Epithelial cell of proximal tubule (primary cell): ENCODE measurements at regions not wholly inside any gene's neighbourhood (a gene's known extent, or its start where the extent isn't known, plus 50 kb on each side); places are given as distances from the start of the nearest gene placed in this dataset.
"Not testable (repeated sequence)": the region's sequence is repeated elsewhere in the genome, so short reads cannot be mapped to it uniquely, and the experiment has no call there.

ENCODE experiments used
- DNase-seq: peaks from one replicate; pipeline ENCODE4 v3.0.0-alpha.2; 2011; ENCODE audit warnings: low read depth
- H3K4me3 ChIP-seq: 2 replicates; pipeline ENCODE4 v1.5.1; 2011; ENCODE audit warnings: low read depth, mild to moderate bottlenecking, low read length
- TF ChIP-seq, protein P1 (sequence below): conservative IDR thresholded peaks from 2 replicates; pipeline ENCODE4 v1.5.1; 2012; ENCODE audit warnings: low read depth, mild to moderate bottlenecking, low read length

DNA sequence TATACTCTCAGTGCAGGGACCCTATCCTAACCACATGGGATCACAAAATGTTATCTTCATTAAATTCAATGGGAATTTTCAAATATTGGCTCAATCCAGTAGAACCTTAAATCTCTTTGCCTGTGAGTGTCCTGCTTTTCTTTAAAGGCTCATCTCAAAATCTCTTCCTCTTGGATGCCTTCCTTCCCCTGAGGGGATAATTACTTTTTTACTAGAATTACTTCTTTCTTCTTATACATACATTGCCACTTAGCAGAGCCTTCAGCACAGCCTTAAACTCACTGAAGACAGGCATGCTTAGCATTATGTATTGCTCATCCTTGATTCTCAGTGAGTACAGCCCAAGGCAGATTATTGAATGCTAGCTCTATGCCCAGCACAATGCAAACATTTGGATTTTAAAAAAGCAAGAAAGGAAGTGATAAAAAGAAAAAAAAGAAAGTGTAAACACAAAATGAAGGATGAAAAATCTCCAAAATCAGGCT lies 1918.0 kb upstream of the FLRT2 start:
- no peak for DNase-seq
- H3K4me3 ChIP-seq: no peak overlapping the region
- TF ChIP-seq, protein P1, sequence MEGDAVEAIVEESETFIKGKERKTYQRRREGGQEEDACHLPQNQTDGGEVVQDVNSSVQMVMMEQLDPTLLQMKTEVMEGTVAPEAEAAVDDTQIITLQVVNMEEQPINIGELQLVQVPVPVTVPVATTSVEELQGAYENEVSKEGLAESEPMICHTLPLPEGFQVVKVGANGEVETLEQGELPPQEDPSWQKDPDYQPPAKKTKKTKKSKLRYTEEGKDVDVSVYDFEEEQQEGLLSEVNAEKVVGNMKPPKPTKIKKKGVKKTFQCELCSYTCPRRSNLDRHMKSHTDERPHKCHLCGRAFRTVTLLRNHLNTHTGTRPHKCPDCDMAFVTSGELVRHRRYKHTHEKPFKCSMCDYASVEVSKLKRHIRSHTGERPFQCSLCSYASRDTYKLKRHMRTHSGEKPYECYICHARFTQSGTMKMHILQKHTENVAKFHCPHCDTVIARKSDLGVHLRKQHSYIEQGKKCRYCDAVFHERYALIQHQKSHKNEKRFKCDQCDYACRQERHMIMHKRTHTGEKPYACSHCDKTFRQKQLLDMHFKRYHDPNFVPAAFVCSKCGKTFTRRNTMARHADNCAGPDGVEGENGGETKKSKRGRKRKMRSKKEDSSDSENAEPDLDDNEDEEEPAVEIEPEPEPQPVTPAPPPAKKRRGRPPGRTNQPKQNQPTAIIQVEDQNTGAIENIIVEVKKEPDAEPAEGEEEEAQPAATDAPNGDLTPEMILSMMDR: no peak

DNA sequence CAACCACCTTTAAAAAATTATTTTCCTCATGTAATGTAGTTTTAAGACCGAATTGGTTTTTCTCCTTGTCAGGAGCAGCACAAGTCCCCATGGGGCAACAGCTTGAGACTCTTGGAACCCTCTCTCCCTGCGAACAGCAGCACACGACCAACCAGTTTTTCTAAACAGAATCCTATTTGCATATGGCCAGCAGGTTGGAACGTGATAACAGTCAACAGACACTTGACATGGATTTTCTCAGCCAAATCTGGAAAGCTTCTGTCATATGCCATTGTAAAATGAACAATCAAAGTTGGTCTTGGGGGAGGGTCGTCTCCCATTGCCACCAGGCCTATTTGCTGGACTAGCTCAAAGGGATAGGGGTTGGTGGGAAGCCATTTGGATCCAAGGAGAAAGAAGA lies 1915.0 kb upstream of the FLRT2 start:
- H3K4me3 ChIP-seq: no peak overlapping the region
- TF ChIP-seq, protein P1: no peak
- no peak for DNase-seq

DNA sequence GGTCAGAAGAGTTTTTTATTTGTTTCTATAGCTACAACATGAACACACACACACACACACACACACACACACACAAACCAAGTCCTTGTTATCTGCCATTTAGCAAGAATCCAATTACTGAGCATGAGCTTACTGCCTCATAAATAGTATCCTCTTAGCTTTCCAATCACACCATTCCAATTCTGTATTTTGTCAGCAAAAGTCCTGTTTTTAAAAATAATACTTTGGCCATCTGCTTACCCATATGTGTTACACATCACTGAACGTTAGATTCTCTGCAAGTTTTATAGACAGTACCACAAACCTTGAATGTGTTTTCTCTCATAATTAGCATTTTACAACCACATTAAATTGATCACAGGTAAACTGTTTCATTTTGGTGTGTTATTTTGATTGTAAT lies 1905.4 kb upstream of the FLRT2 start:
- no peak for DNase-seq
- no peak overlapping the region for H3K4me3 ChIP-seq
- TF ChIP-seq, protein P1: no peak

DNA sequence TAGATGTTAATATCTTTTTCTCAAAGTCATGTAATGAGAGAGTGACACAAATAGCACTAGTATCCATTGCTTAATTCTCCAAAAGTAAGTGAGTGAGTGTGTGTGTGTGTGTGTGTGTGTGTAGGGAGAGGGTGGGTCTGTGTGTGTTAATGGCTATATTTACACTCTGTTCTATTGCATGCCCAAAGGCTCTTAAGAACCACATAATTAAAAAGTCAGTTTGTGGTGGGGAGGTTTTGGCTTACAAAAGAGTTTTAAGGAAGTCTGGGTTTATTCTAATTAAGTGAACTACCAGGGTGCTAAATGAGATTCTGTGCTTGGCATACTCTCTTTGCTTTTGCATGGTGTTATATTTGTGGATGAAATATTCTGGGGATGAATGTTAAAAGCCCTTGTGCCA lies 1897.6 kb upstream of the FLRT2 start:
- TF ChIP-seq, protein P1: no peak
- no peak overlapping the region for H3K4me3 ChIP-seq
- DNase-seq: no peak

DNA sequence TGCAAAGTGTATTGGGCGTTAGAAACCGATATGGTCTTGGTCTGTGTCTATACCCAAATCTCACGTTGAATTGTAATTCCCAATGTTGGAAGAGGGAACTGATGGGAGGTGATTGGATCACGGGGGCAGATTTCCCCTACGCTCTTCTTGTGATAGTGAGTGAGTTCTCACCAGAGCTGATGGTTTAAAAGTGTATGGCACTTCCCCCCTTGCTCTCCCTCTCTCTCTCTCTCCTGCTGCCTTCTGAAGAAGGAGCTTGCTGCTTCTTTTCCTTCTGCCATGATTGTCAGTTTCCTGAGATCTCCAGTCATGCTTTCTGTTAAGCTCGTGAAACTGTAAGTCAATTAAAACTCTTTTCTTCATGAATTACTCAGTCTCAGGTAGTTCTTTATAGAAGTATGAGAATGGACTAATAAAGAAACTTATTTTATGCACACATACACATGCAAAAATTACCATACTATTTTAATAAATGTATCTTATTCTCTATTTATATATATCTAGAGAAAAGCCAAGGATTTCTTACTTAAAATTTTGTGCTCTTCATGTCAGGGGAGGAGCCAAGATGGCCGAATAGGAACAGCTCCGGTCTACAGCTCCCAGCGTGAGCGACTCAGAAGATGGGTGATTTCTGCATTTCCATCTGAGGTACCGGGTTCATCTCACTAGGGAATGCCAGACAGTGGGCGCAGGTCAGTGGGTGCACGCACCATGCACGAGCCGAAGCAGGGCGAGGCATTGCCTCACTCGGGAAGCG lies 1891.0 kb upstream of the FLRT2 start:
- TF ChIP-seq, protein P1: no peak
- DNase-seq: no peak
- no peak overlapping the region for H3K4me3 ChIP-seq

DNA sequence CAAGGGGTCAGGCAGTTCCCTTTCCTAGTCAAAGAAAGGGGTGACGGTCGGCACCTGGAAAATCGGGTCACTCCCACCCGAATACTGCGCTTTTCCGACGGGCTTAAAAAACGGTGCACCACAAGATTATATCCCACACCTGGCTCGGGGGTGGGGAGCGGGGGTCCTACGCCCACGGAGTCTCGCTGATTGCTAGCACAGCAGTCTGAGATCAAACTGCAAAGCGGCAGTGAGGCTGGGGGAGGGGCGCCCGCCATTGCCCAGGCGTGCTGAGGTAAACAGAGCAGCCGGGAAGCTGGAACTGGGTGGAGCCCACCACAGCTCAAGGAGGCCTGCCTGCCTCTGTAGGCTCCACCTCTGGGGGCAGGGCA lies 1890.5 kb upstream of the FLRT2 start:
- not testable (repeated sequence) for DNase-seq, H3K4me3 ChIP-seq

DNA sequence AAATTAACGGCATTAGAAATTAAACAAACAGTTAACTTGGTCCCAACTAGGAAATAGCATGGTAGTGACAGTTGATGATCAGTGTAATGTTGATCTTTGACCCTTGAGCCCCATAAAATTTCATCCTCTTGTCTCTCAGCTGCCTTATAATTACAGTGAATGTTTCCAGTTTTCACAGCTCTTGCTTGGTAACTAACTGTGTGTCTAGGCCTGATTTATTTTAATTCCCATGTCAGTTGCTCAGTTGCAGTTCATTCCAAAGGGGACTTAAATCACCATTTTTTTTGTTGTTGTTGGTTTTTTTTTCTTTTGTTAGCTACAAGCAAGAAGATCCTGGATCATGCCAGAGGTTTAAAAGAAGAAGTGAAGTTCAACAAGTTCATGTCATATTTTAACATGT lies 1883.7 kb upstream of the FLRT2 start:
- TF ChIP-seq, protein P1: no peak
- no peak for DNase-seq
- H3K4me3 ChIP-seq: no peak overlapping the region
